ENCODE measurements at regions not wholly inside any gene's neighbourhood (a gene's known extent, or its start where the extent isn't known, plus 50 kb on each side); places are given as distances from the start of the nearest gene placed in this dataset.

GRCh38 chr14:94989417-94989816 is 167.9 kb downstream of the DICER1 start (continued):
- TF ChIP-seq CHD7 (IDR thresholded peaks at IDR 0.05; ENCODE audit: insufficient replicate concordance, low read length) (no peak), KDM5A (IDR thresholded peaks at IDR 0.05; ENCODE audit: low read length) (no peak)

Data from H1 (cell line).